Keratinocyte (primary cell): ENCODE measurements at regions not wholly inside any gene's neighbourhood (a gene's known extent, or its start where the extent isn't known, plus 50 kb on each side); places are given as distances from the start of the nearest gene placed in this dataset.

ENCODE experiments used
- EZH2 ChIP-seq: IDR thresholded peaks from one replicate; pipeline ENCODE4 v1.6.1; 2012; ENCODE audit warnings: inconsistent platforms, mild to moderate bottlenecking, low read length, moderate library complexity
- TF ChIP-seq, protein P1 (sequence below), 3 experiments: IDR thresholded peaks in 1 of 3; conservative IDR thresholded peaks in 1 of 3; optimal IDR thresholded peaks in 1 of 3; 2 replicates in 2 of 3; 3 replicates in 1 of 3; pipeline versions ENCODE3 to v1.5.1; 2011; ENCODE audit warnings: low read length in 3 of 3, mild to moderate bottlenecking in 3 of 3, moderate library complexity in 2 of 3, control low read depth in 1 of 3, inconsistent platforms in 1 of 3; ENCODE audit not compliant: insufficient read depth in 2 of 3; ENCODE audit errors: extremely low read depth in 1 of 3

DNA sequence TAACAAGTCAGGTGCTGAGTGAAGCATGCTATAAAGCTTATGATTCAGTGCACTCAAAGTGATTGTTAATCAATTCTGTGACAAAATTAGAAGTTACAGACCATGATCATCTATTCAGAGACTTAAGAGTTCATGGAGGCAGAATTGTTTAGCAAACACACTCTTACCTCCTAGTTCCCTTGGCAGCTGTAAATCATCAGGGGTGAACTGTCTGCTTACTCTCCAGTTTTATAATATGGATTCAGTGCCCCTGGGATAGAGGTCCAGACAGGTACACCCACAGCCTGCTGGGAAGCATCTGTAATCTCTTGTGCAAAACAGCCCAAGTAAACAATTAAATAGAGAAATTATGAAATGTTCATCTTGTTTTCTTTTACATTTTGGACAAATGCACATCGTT, 835.0 kb upstream of the COBL start:
- TF ChIP-seq EZH2, result no peak
- TF ChIP-seq, protein P1, sequence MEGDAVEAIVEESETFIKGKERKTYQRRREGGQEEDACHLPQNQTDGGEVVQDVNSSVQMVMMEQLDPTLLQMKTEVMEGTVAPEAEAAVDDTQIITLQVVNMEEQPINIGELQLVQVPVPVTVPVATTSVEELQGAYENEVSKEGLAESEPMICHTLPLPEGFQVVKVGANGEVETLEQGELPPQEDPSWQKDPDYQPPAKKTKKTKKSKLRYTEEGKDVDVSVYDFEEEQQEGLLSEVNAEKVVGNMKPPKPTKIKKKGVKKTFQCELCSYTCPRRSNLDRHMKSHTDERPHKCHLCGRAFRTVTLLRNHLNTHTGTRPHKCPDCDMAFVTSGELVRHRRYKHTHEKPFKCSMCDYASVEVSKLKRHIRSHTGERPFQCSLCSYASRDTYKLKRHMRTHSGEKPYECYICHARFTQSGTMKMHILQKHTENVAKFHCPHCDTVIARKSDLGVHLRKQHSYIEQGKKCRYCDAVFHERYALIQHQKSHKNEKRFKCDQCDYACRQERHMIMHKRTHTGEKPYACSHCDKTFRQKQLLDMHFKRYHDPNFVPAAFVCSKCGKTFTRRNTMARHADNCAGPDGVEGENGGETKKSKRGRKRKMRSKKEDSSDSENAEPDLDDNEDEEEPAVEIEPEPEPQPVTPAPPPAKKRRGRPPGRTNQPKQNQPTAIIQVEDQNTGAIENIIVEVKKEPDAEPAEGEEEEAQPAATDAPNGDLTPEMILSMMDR (optimal IDR thresholded peaks at IDR 0.05 in 1 of 3, IDR thresholded peaks at IDR 0.05 in 1 of 3, conservative IDR thresholded peaks at IDR 0.05 in 1 of 3; ENCODE audit: extremely low read depth in 1 of 3, insufficient read depth in 2 of 3, low read length in 3 of 3), result no peak
